Activated CD4-positive, alpha-beta T cell treated with anti-CD3 and anti-CD28 coated beads, Interleukin-2, Interleukin-4, amounts not matched to agents 100 ng/mL and 50 ng/mL, durations not matched to agents 16 hours and 8 hours (primary cell): ENCODE measurements at regions not wholly inside any gene's neighbourhood (a gene's known extent, or its start where the extent isn't known, plus 50 kb on each side); places are given as distances from the start of the nearest gene placed in this dataset.
A peak's percentile ranks its signal among the peaks of the same experiment; 100 is the strongest.

ENCODE experiments used
- DNase-seq: peaks from one replicate; pipeline ENCODE4 v3.0.0-alpha.2; 2020; ENCODE audit warnings: low spot score

- DNase-seq: no peak
These were observed 1243.7 kb upstream of the PCDH9 start for GRCh38 chr13:68473834-68474326.

GRCh38 chr13:68467160-68467559, 1237.0 kb upstream of the PCDH9 start:
- DNase-seq: no peak

GRCh38 chr13:68440874-68441273, 1210.7 kb upstream of the PCDH9 start:
- DNase-seq: no peak

- no peak for DNase-seq
These were observed 1209.7 kb upstream of the PCDH9 start for GRCh38 chr13:68439817-68440216.

- no peak for DNase-seq
These were observed 1198.2 kb upstream of the PCDH9 start for GRCh38 chr13:68428292-68428691.

- DNase-seq: no peak
These were observed 1187.7 kb upstream of the PCDH9 start for GRCh38 chr13:68417801-68418200.

- no peak for DNase-seq
These were observed 1179.9 kb upstream of the PCDH9 start for GRCh38 chr13:68410007-68410406.

GRCh38 chr13:68390987-68391386, 1160.9 kb upstream of the PCDH9 start:
- no peak for DNase-seq

DNA sequence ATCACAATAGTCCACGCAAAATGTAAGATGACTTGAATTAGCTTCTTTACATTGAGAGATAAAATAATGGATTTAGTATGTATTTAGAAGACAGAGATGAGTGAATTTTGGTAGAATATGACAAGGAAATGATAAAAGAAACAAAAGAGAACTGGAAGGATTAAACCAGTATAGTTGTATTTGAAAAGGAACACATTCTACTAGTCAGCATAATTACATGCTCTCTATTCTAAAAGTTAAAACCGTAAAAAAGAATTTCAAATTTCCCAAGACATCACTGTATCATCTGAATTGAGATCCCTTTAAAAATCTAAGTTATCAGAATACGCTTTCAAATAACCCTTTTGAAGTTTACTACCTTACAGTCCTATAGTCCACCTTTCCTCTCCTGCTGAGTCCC, 1156.7 kb upstream of the PCDH9 start:
- DNase-seq: no peak

- DNase-seq: no peak
These were observed 1150.2 kb upstream of the PCDH9 start for GRCh38 chr13:68380041-68380973.

GRCh38 chr13:68378294-68378693, 1148.2 kb upstream of the PCDH9 start:
- no peak for DNase-seq

- no peak for DNase-seq
These were observed 1144.9 kb upstream of the PCDH9 start for GRCh38 chr13:68375004-68375403.

GRCh38 chr13:68369739-68370138, 1139.6 kb upstream of the PCDH9 start:
- no peak for DNase-seq

DNA sequence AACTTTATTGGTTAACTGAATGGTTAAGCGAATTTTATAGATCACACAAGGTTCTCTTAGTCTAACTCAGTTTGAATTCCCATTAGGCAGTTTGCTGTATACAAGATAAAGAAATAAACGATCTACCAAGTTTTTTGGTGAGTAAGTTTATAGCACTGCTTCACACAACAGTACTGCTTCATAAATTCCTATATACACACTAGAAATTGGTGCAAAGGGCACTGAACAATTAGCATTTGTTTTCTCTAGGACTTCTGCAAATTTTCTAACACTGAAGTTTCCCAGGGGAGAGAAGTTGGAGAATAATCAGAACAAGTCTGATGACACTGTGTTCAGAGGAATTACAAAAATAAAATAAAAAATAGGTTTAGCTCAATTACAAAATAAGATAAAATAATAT, 1138.8 kb upstream of the PCDH9 start:
- no peak for DNase-seq

GRCh38 chr13:68359105-68359504, 1129.0 kb upstream of the PCDH9 start:
- DNase-seq: no peak

- DNase-seq: no peak
These were observed 1128.2 kb upstream of the PCDH9 start for GRCh38 chr13:68358294-68358705.

DNA sequence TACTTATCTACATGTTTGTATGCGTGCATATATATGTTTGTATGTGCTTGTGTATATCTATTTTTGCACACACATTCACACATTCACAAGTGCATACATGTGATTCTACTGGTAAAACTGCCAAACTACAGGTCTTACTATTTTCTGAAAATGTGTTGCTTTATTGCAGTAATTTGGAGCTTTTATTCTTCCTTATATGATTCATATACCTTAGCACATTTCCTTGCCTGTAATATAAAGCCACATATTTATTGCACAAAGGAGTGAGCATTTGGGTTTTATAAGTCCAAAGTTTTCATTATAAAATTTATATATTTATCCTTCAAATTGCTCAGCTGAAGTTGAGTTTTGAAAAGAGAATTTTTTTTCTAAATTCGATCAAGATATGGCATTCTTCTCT, 1120.4 kb upstream of the PCDH9 start:
- DNase-seq: no peak

GRCh38 chr13:68347220-68347619, 1117.1 kb upstream of the PCDH9 start:
- DNase-seq: no peak

DNA sequence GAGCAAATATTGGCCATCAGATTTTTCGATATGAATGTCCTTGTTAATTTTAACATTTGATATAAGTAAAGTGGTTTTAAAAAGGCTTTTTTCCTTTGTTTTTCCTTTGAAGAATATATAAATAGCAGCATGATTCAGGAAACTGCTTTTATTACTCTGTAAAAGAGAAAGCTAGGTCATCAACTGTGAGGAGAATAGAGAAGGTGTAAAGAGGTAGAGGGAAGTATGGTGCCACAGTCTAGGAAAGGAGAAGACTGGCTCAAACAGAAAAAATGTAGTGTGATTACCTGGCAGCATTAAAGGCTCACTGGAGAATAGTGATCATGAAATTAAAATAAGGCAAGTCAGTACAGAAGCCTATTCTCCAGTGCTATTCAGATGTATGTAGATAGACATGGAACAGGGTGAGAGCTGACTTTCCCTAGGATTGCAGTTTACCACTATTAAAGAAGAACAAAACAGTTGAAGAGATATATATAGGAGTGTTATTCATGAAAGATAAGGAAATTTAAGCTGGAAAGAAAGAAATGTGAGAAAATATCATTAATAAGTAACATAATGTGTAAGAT, 1115.9 kb upstream of the PCDH9 start:
- no peak for DNase-seq

DNA sequence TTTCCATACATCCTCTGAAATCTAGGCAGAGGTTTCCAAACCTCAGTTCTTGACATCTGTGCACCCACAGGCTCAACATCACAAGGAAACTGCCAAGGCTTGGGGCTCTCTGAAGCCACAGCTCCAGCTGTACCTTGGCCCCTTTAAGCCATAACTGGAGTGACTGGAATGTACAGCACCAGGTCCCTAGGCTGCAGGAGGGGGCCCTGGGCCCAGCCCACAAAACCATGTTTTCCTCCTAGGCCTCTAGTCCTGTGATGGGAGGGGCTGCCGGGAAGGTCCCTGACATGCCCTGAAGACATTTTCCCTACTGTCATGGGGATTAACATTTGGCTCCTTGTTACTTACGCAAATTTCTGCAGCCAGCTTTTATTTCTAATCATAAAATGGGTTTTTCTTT, 1093.0 kb upstream of the PCDH9 start:
- DNase-seq: no peak

DNA sequence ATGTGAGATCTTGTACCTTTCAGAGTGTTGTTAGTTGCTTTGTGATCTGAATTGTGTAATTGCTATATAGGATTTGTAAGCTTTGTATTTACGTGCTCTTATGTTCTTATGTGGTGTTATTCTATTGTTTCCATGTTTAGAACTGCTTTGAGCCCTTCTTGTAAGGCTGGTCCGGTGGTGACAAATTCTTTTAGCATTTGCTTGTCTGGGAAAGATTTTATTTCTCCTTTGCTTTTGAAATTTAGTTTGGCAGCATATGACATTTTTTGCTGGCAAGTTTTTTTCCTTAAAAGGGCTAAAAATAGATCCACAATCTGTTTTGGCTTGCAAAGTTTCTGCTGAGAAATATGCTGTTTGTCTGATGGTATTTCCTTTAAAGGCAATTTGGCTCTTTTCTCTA, 1089.2 kb upstream of the PCDH9 start:
- no peak for DNase-seq

GRCh38 chr13:68304286-68304893, 1074.3 kb upstream of the PCDH9 start:
- peak; percentile 0 for DNase-seq

- no peak for DNase-seq
These were observed 1063.5 kb upstream of the PCDH9 start for GRCh38 chr13:68293631-68294030.
